Activated CD4-positive, alpha-beta T cell treated with anti-CD3 and anti-CD28 coated beads for 36 hours (primary cell): ENCODE measurements at regions not wholly inside any gene's neighbourhood (a gene's known extent, or its start where the extent isn't known, plus 50 kb on each side); places are given as distances from the start of the nearest gene placed in this dataset.

Experiments used
- ATAC-seq: fragments of 200-7000 bp; cut with Tn5 transposase; one replicate; pipeline ENCODE4 v1.10.0; 2021; ENCODE audit warnings: mild to moderate bottlenecking, moderate library complexity
- CTCF ChIA-PET: fragments of 350-600 bp; sonication (Branson Sonifier 250); formaldehyde crosslinking; loops from one replicate; lab custom pipeline; 2021; ENCODE audit warnings: antibody characterized with exemption; lab: Charles Lee
- POLR2A ChIA-PET: fragments of 350-600 bp; sonication (Branson Sonifier 250); formaldehyde crosslinking; loops from one replicate; lab custom pipeline; 2021; ENCODE audit warnings: antibody characterized with exemption, inconsistent platforms; lab: Charles Lee
- DNase-seq: peaks from one replicate; pipeline ENCODE4 v3.0.0-alpha.2; 2020
- H3K27ac Mint-ChIP-seq: one replicate; pipeline ENCODE4 v1.8.0; 2021; ENCODE audit warnings: mixed read lengths
- H3K27me3 Mint-ChIP-seq: one replicate; pipeline ENCODE4 v1.8.0; 2021; ENCODE audit warnings: mixed read lengths
- H3K36me3 Mint-ChIP-seq: one replicate; pipeline ENCODE4 v1.8.0; 2021; ENCODE audit warnings: low read depth, mixed read lengths
- H3K4me1 Mint-ChIP-seq: one replicate; pipeline ENCODE4 v1.8.0; 2021; ENCODE audit warnings: mixed read lengths
- H3K4me3 Mint-ChIP-seq: one replicate; pipeline ENCODE4 v1.8.0; 2021; ENCODE audit warnings: mild to moderate bottlenecking, moderate library complexity, mixed read lengths
- H3K9me3 Mint-ChIP-seq: one replicate; pipeline ENCODE4 v1.8.0; 2021; ENCODE audit warnings: low read depth, mixed read lengths
- intact Hi-C, 2 experiments: fragments of 100-400 bp; cut with DNase I in 1 of 2; cut with micrococcal nuclease in 1 of 2; formaldehyde crosslinking; loops; one replicate each; pipeline versions ENCODE4 v1.14.2 to v1.15.1; 2022 to 2024; cut with DNase I, micrococcal nuclease

DNA sequence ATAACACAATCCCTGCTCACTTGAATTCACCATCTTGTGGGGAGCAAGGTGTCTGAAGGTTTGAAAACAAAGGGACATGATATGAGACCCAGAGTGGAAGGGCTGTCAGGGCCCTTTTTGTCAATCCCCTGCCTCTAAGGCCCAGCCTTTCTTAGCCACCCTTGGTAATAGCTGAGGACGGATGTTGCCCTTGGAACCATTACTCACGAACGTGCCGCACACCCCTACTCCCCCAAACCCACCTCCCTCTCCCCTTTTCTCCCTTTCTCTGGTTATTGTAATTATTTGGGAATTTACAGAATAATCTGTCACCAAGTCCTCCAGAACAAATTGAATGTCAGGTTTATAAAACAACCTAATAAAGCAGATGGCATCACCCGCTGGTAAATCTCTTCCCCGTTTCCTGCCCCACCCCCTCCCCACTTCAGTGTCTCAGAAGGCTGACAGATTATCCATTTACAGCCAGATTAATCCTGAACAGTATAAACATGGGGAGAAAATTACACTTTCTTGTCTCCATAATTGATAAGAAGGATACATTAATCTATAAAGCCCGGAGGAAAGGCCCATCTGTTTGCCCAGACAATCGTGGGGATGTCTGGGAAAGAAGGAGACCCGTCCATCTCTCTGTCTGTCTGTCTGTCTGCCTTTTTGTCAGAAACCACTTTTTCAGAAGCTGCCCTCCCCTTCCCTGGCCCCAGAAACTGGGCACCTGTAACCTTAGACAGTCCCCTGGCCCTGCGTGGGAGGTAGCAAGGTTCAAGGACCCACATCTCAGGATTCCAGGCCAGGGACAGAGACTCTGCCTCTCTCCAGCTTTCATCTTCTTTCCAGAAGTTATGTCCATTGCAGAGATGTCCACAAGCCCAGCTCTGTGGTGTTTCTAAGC is 60.6 kb upstream of the CD34 start:
- DNase-seq (no peak), ATAC-seq (no peak)
- H3K27ac Mint-ChIP-seq: no peak overlapping the region
- H3K9me3 Mint-ChIP-seq: no peaks in the 10 kb centered on the region
- ChIA-PET POLR2A (interaction anchor here (0.8 kb wide), 1 partner anchor 14 kb away, joined by 3 read pairs; no protein-coding TSS in a partner anchor), CTCF (interaction anchor here (2.0 kb wide), 1 partner anchor 26 kb away, joined by 7 read pairs; no protein-coding TSS in a partner anchor)
- H3K4me3 Mint-ChIP-seq: no peak overlapping the region
- H3K4me1 Mint-ChIP-seq: no peaks in the 10 kb centered on the region
- H3K27me3 Mint-ChIP-seq: peaks cover 6% of the 10 kb centered on the region
- intact Hi-C loops: no loop called here
- no peaks in the 10 kb centered on the region for H3K36me3 Mint-ChIP-seq

DNA sequence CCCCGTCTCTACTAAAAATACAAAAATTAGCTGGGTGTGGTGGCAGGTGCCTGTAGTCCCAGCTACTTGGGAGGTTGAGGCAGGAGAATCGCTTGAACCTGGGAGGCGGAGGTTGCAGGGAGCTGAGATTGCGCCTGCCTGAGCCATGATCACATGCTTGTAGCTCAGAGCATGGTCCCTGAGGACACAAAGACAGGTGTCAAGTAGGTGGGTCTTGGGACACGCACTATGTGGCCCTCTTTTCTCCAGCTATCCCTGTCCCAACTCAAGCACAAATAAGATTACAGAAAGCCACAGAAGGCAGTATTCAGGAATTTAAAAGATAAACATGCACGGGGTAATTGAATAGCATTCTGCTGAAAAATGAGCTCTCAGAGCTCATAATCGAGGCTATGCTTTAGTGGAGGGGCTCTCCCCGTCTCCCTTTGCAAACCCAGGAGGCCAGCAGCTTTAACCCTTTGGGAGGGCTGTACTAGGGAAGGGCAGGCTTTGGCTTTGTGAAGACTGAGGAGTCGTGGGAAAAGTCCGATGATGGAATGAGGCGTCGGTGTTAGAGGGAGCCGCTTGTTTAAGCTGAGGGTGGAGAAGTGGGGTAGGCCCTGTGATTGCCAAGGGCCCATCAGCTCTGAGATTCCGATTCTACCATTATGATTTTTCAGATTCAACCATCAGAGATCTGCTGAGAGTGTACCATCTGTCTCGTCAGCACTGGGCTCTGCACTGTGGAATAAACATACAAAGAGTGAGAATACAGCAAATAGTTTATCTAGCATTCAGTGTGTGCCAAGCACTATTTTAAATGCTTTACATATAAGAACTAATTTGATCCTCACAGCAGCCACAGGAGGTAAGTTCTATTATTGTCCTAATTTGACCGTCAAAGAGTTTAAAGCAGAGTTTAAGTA is 59.7 kb upstream of the CD34 start:
- no peak for DNase-seq
- ChIA-PET POLR2A (interaction anchor here (0.8 kb wide), 1 partner anchor 13 kb away, joined by 3 read pairs; no protein-coding TSS in a partner anchor), CTCF (interaction anchor here (0.9 to 2.0 kb wide), 2 partner anchors 27 to 84 kb away, joined by 3 to 7 read pairs; no protein-coding TSS in a partner anchor)
- Mint-ChIP-seq H3K27ac (no peak overlapping the region), H3K9me3 (no peaks in the 10 kb centered on the region), H3K4me1 (no peaks in the 10 kb centered on the region), H3K4me3 (no peak overlapping the region), H3K36me3 (no peaks in the 10 kb centered on the region), H3K27me3 (peaks cover 6% of the 10 kb centered on the region)
- intact Hi-C loops: loop anchor here in 1 of 2 experiments (1.0 kb wide), 1 partner anchor 12 kb away; no protein-coding TSS in a partner anchor
- no peak for ATAC-seq

DNA sequence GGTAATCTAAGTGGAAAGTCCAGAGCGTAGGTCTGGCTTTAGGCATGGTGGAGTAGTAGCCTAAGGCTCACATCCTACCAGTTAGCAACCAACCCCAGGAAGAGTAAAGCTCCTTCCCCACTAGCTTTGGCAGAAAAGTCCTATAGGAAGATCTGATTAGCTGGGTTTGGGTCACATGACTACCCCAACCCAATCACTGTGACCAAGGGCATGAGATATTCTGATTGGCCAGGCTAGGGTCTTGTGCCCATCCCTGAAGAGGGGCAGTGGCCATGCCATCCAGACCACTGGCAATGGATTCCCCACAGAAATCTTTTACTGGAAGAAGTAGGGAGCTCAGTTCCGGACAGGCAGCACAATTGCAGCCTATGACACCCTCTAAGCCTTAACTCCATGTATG is 58.6 kb upstream of the CD34 start:
- intact Hi-C loops: no loop called here
- Mint-ChIP-seq H3K9me3 (no peaks in the 10 kb centered on the region), H3K4me3 (no peak overlapping the region), H3K27ac (no peak overlapping the region), H3K36me3 (no peaks in the 10 kb centered on the region), H3K27me3 (peaks cover 6% of the 10 kb centered on the region), H3K4me1 (no peaks in the 10 kb centered on the region)
- POLR2A ChIA-PET: no interaction called here
- ATAC-seq: peak; percentile 55
- no peak for DNase-seq
- CTCF ChIA-PET: interaction anchor here (1.2 to 2.0 kb wide), 3 partner anchors 11 to 84 kb away, joined by 3 to 7 read pairs (median 4); no protein-coding TSS in a partner anchor

DNA sequence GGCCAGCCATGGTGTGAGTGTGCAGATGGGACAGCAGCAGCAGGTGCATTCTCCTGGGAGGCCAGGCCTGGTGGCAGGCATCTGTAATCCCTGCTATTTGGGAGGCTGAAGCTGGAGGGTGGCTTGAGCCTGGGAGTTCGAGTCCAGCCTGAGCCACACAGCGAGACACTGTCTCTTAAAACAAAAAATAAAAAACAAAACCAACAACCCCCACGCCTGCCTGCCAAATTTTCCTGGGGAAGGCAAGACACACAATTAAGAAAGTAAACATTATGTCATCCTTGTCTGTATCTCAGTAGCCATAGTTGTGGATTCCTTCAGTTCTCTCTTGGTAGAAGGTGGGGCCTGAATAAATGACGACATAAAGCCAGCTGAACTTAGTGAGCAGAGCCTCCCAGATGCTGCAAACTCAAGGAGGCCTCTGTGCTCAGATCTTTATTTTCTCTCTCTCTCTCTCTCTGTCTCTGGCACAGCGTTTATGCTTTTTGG is 57.6 kb upstream of the CD34 start:
- CTCF ChIA-PET: interaction anchor here (1.0 to 1.2 kb wide), 2 partner anchors 25 to 83 kb away, joined by 3 to 4 read pairs; no protein-coding TSS in a partner anchor
- intact Hi-C loops: no loop called here

DNA sequence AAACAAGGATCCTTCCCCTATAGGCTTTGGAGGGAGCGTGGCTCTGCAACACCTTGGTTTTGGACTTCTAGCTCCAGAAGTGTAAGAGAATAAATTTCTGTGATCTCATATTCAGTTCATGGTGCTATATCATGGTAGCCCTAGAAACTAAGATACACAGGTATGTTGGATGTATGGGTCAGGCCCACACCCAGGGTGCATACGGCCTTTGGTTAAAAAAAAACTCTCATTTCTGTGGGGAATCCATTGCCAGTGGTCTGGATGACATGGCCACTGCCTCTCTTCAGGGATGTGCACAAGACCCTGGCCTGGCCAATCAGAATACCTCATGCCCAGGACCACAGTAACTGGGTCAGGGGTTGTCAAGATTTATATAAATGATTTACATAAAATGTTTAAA is 56.8 kb upstream of the CD34 start:
- Mint-ChIP-seq H3K36me3 (no peaks in the 10 kb centered on the region), H3K4me1 (peaks cover 2% of the 10 kb centered on the region), H3K27ac (no peak overlapping the region), H3K4me3 (no peak overlapping the region), H3K9me3 (no peaks in the 10 kb centered on the region), H3K27me3 (peaks cover 5% of the 10 kb centered on the region)
- intact Hi-C loops: no loop called here
- no peak for ATAC-seq
- no peak for DNase-seq
- ChIA-PET POLR2A (no interaction called here), CTCF (interaction anchor here (1.3 kb wide), 1 partner anchor 83 kb away, joined by 3 read pairs; no protein-coding TSS in a partner anchor)

More for the DNA sequence above, 57.6 kb upstream of the CD34 start:
- Mint-ChIP-seq H3K27ac (no peak overlapping the region), H3K4me3 (no peak overlapping the region), H3K9me3 (no peaks in the 10 kb centered on the region), H3K36me3 (no peaks in the 10 kb centered on the region), H3K4me1 (peaks cover 2% of the 10 kb centered on the region), H3K27me3 (peaks cover 5% of the 10 kb centered on the region)
- POLR2A ChIA-PET: no interaction called here
- DNase-seq (no peak), ATAC-seq (no peak)

DNA sequence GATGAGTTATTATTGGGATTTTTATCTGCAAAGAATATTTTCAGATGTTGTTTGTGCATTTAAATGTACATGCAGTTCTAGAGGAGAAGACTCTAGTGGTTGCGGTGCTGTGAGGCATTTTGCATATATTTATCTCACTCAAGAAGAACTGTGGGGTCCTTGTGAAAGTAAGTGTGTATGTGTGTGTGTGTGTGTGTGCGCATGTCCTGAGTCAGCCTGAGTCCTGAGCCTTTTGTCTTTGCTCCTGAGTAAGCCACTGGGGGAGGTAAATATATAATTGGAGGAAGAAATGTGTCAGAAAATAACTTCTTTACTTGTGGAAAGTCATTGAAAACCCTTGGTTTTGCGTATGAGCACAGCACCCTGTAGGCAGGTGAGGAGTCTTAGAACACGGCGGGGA is 55.6 kb upstream of the CD34 start:
- Mint-ChIP-seq H3K27me3 (peaks cover 3% of the 10 kb centered on the region), H3K4me1 (peaks cover 2% of the 10 kb centered on the region), H3K4me3 (no peak overlapping the region), H3K27ac (no peak overlapping the region), H3K36me3 (no peaks in the 10 kb centered on the region), H3K9me3 (no peaks in the 10 kb centered on the region)
- intact Hi-C loops: no loop called here
- DNase-seq (no peak), ATAC-seq (no peak)
- ChIA-PET POLR2A (no interaction called here), CTCF (interaction anchor here (1.3 kb wide), 1 partner anchor 81 kb away, joined by 3 read pairs; no protein-coding TSS in a partner anchor)

DNA sequence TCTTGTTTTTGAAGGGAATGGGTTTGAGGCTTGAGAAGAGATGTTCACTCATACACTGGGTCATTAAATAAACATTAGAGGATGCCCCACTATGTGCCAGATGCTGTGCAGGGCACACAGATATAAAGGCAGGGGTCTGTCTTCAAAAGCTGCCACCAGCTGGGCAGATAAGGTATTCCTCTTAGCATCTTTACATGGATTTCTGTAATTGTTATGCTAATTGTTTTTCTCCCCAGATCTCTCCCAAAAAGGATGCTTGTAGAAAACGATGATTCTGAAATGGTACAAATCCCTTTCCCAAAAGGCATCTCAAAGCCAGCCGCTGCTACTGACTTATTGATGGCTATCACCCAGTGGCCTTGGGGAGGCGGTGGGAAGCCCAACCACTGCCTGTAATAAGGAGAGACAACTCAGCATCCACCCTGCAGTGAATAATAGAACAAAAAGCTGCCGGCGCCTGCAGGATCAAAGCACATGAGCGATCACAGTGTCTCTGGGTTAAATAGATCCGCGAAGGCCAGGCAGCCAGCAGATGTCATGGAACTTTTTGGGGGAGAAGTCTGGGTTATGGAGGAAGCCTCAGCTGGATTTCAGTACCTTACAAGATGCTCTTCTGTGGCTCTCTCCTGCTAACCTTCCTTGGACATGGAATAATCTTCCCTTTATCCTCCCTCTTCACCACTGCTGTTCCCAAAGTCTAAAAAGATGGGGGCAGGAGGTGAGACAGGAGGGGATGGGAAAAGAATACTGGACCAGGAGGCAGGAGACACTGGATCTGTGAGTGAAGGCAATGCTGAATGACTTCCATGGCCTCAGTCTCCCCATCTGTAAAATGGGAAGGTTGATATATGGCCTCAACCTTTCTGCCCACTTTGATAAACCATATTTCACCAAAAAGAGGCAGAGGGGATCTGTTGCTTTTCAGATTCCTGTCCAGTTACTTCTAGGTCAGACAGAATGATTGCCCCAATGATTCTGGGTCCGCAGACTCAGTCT is 54.8 kb upstream of the CD34 start:
- Mint-ChIP-seq H3K36me3 (no peaks in the 10 kb centered on the region), H3K4me1 (peaks cover 2% of the 10 kb centered on the region), H3K9me3 (no peaks in the 10 kb centered on the region), H3K4me3 (no peak overlapping the region), H3K27me3 (peaks cover 8% of the 10 kb centered on the region), H3K27ac (no peak overlapping the region)
- ChIA-PET POLR2A (no interaction called here), CTCF (interaction anchor here (0.7 to 5.3 kb wide), 6 partner anchors 9 to 168 kb away, joined by 3 to 92 read pairs (median 9); no protein-coding TSS in a partner anchor)
- DNase-seq (no peak), ATAC-seq (no peak)
- intact Hi-C loops: no loop called here

DNA sequence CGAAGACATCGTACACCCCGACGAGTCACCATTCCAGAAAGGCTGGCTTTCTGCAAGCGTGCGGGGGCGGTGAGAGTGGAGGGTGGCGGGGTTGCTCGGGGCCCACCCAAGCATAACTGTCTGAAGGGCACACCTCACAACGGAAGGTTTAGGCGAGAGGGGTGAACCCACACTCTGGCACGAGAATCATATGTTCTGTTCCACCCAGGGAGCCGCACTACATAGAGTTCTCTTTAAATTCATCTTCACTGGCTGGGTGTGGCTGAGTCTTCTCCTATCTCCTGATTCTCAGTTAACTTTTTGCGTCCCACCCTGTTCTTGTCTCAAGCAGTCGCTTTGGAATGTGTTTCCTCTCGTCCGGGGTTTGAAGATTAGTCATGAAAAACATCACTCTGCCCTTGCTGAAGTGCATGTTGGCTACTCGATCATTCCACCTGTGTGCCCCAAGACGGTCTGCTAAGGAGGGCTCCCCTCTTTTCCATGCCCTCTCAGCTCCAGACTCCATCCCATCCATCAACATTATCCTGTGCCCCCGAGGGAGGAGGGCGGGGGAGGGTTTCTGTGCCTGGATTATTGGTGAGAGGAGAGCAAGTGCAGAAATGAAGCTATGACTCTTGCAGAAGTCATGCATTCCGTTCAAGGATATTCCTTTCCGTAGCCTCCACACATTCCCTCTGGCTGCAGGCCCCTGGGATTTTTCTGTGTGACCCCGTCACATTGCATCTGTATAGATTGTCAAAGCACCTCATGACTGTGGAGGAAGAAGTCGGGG is 53.5 kb upstream of the CD34 start:
- DNase-seq (no peak), ATAC-seq (no peak)
- H3K27me3 Mint-ChIP-seq: peaks cover 18% of the 10 kb centered on the region
- H3K36me3 Mint-ChIP-seq: no peaks in the 10 kb centered on the region
- H3K4me1 Mint-ChIP-seq: peaks cover 2% of the 10 kb centered on the region
- POLR2A ChIA-PET: no interaction called here
- intact Hi-C loops: no loop called here
- no peak overlapping the region for H3K4me3 Mint-ChIP-seq
- no peaks in the 10 kb centered on the region for H3K9me3 Mint-ChIP-seq
- CTCF ChIA-PET: interaction anchor here (0.6 to 5.3 kb wide), 15 partner anchors 11 to 1599 kb away, joined by 3 to 92 read pairs (median 3); no protein-coding TSS in a partner anchor
- no peak overlapping the region for H3K27ac Mint-ChIP-seq

DNA sequence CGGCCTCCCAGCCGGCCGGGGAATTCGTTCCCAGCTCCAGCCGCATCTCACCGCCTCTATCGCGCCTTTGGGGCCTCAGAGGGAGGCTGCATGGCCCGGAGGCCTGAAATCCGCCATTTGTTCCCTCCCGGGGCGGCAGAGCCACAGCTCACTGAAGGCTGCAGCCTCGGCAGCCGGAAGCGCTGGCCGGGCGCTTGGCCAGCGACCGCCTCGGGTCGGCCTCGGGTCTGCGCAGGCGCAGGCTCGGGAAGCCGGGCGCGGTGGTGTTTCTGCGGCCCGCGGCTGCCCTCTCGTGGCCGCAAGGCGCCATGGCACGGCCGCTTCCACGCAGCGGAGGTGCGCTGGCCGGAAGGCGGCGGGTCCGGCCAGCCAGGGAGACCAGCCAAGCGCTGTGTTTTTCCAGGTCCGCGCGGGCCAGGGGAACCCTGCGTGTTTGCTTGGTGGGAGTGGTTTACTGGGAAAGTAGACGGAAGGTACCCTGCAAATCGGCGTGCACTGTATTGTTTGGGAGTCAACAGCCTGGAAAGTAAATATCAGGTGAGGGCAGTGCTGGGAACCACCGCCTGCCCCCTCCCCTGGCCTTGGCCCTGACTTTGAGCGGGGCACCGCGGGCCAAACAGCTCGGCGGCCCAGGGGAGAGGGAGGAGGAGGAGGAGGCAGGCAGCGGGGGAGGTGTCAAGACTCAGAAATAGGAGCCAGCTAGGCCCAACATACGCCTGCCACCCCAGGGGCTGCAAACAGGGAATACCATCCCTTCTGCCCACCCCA is 52.7 kb upstream of the CD34 start:
- DNase-seq (peak; percentile 90), ATAC-seq (peak; percentile 82)
- Mint-ChIP-seq H3K4me1 (peaks cover 2% of the 10 kb centered on the region), H3K9me3 (no peaks in the 10 kb centered on the region), H3K36me3 (no peaks in the 10 kb centered on the region), H3K4me3 (peak overlapping the region; percentile 75), H3K27ac (peak overlapping the region; percentile 71), H3K27me3 (peaks cover 18% of the 10 kb centered on the region)
- CTCF ChIA-PET: interaction anchor here (0.6 to 5.3 kb wide), 41 partner anchors 8 to 1600 kb away, joined by 3 to 92 read pairs (median 4); no protein-coding TSS in a partner anchor
- intact Hi-C loops: loop anchor here (1.0 kb wide), 5 partner anchors 78 to 211 kb away; partner anchors contain the start of gene CD46 (in 1 of the 2)
- POLR2A ChIA-PET: no interaction called here
